HCT116 (cell line): ENCODE measurements at regions not wholly inside any gene's neighbourhood (a gene's known extent, or its start where the extent isn't known, plus 50 kb on each side); places are given as distances from the start of the nearest gene placed in this dataset.
"Not testable (repeated sequence)": the region's sequence is repeated elsewhere in the genome, so short reads cannot be mapped to it uniquely, and the experiment has no call there.

Experiments used
- ATAC-seq: fragments of 200-7000 bp; cut with Tn5 transposase; 2 replicates; pipeline ENCODE4 v1.9.1; 2020; ENCODE audit warnings: mild to moderate bottlenecking, moderate library complexity
- BruUV-seq: library from RNA; stranded (reverse); fragments of 400-500 nt; replicated peaks from 2 replicates; lab custom pipeline; 2021; lab: Mats Ljungman, UMichigan
- CTCF ChIA-PET: fragments of 300-600 bp; sonication (Branson Sonifier 250); formaldehyde crosslinking; loops from one replicate; lab custom pipeline; 2021; ENCODE audit warnings: antibody characterized with exemption; lab: Charles Lee
- POLR2A ChIA-PET: fragments of 300-600, 350-600 bp; sonication (Branson Sonifier 250); formaldehyde crosslinking; loops from one replicate; lab custom pipeline; 2021; ENCODE audit warnings: antibody characterized with exemption; lab: Charles Lee
- RAD21 ChIA-PET, 2 experiments: fragments of 300-600 bp; sonication (Branson Sonifier 250); formaldehyde crosslinking; loops; one replicate each; lab custom pipeline; 2023; ENCODE audit warnings: low total read pairs in 2 of 2; ENCODE audit not compliant: uncharacterized antibody in 2 of 2, unreplicated experiment in 2 of 2, low non-redundant PET in 1 of 2; lab: Charles Lee
- DNase-seq: peaks from one replicate; pipeline ENCODE4 v3.0.0-alpha.2; 2010; ENCODE audit warnings: low read depth, low spot score
- H2AFZ ChIP-seq: fragments of 200-600 bp; shearing (Covaris generic), sonication (generic); 2 replicates; pipeline ENCODE4 v1.6.1; 2017; ENCODE audit warnings: low read depth, mixed run types, mixed read lengths, antibody characterized with exemption, low read length; ENCODE audit not compliant: poor library complexity, severe bottlenecking
- H3K27ac ChIP-seq: 2 replicates; pipeline ENCODE4 v1.5.1; 2012; ENCODE audit warnings: low read depth, low read length
- H3K27me3 ChIP-seq: fragments of 200-600 bp; sonication (generic); 2 replicates; pipeline ENCODE4 v1.6.1; 2016; ENCODE audit warnings: mixed run types, low read length, mixed read lengths; ENCODE audit not compliant: insufficient read depth
- H3K36me3 ChIP-seq, 2 experiments: fragments of 200-500 bp in 1 of 2; fragments of 200-600 bp in 1 of 2; sonication (Bioruptor generic) in 1 of 2; sonication (generic) in 1 of 2; 2 replicates each; pipeline versions ENCODE4 v1.5.1 to v1.6.1; 2014 to 2016; ENCODE audit warnings: low read length in 2 of 2, inconsistent platforms in 1 of 2, mixed read lengths in 1 of 2, mixed run types in 1 of 2; ENCODE audit not compliant: insufficient read depth in 2 of 2, control insufficient read depth in 1 of 2
- H3K4me1 ChIP-seq, 2 experiments: fragments of 200-600 bp in 1 of 2; sonication (generic) in 1 of 2; 2 replicates each; pipeline versions ENCODE4 v1.5.1 to v1.6.1; 2012 to 2017; ENCODE audit warnings: low read length in 2 of 2, inconsistent platforms in 1 of 2, mild to moderate bottlenecking in 1 of 2, mixed read lengths in 1 of 2, mixed run types in 1 of 2, moderate library complexity in 1 of 2; ENCODE audit not compliant: insufficient read depth in 2 of 2, control insufficient read depth in 1 of 2
- H3K4me2 ChIP-seq: fragments of 200-600 bp; sonication (generic); 2 replicates; pipeline ENCODE4 v1.6.1; 2017; ENCODE audit warnings: mixed run types, low read length, mixed read lengths
- H3K4me3 ChIP-seq, 2 experiments: fragments of 200-600 bp in 1 of 2; sonication (generic) in 1 of 2; replicated peaks in 1 of 2; 2 replicates each; pipeline ENCODE4 v1.5.1; 2011 to 2016; ENCODE audit warnings: low read length in 2 of 2, control low read depth in 1 of 2, low read depth in 1 of 2, mild to moderate bottlenecking in 1 of 2, mixed read lengths in 1 of 2, mixed run types in 1 of 2
- H3K79me2 ChIP-seq: fragments of 200-600 bp; sonication (generic); 2 replicates; pipeline ENCODE4 v1.6.1; 2017; ENCODE audit warnings: mild to moderate bottlenecking, mixed run types, low read length, moderate library complexity, mixed read lengths; ENCODE audit not compliant: insufficient read depth
- H3K9ac ChIP-seq: fragments of 200-600 bp; sonication (generic); 2 replicates; pipeline ENCODE4 v1.6.1; 2016; ENCODE audit warnings: low read length, mixed read lengths
- H3K9me2 ChIP-seq: fragments of 200-600 bp; sonication (generic), shearing (Covaris generic); 2 replicates; pipeline ENCODE4 v1.6.1; 2017; ENCODE audit warnings: mixed run types, mild to moderate bottlenecking, moderate library complexity; ENCODE audit not compliant: insufficient read depth
- H3K9me3 ChIP-seq, 2 experiments: fragments of 200-500 bp in 1 of 2; fragments of 200-600 bp in 1 of 2; sonication (Bioruptor generic) in 1 of 2; sonication (generic) in 1 of 2; 2 replicates each; pipeline ENCODE4 v1.6.1; 2014 to 2017; ENCODE audit warnings: low read length in 2 of 2, mixed read lengths in 2 of 2, inconsistent platforms in 1 of 2, low read depth in 1 of 2, mild to moderate bottlenecking in 1 of 2, mixed run types in 1 of 2, moderate library complexity in 1 of 2; ENCODE audit not compliant: control insufficient read depth in 1 of 2, insufficient read depth in 1 of 2
- H4K20me1 ChIP-seq: fragments of 200-600 bp; sonication (generic), shearing (Covaris generic); 2 replicates; pipeline ENCODE4 v1.6.1; 2017; ENCODE audit warnings: mixed run types, mild to moderate bottlenecking, moderate library complexity; ENCODE audit not compliant: insufficient read depth
- CBX3 ChIP-seq: IDR thresholded peaks from 2 replicates; pipeline ENCODE4 v1.6.1; 2012; ENCODE audit warnings: low read depth
- CEBPB ChIP-seq: IDR thresholded peaks from 2 replicates; pipeline ENCODE4 v1.6.1; 2012; ENCODE audit warnings: low read depth
- ELF1 ChIP-seq: IDR thresholded peaks from 2 replicates; pipeline ENCODE4 v1.6.1; 2012; ENCODE audit warnings: low read depth, borderline replicate concordance
- EZH2 ChIP-seq: fragments of 200-600 bp; sonication (generic); IDR thresholded peaks from 2 replicates; pipeline ENCODE4 v1.6.1; 2017; ENCODE audit warnings: antibody characterized with exemption, mixed run types
- EZH2phosphoT487 ChIP-seq: fragments of 200-600 bp; IDR thresholded peaks from 2 replicates; pipeline ENCODE4 v1.6.1; 2018; ENCODE audit warnings: antibody characterized with exemption, borderline replicate concordance
- FOSL1 ChIP-seq: IDR thresholded peaks from 2 replicates; pipeline ENCODE4 v1.6.1; 2012; ENCODE audit warnings: low read depth
- MAX ChIP-seq: IDR thresholded peaks from 2 replicates; pipeline ENCODE4 v1.6.1; 2012
- POLR2AphosphoS5 ChIP-seq: IDR thresholded peaks from 2 replicates; pipeline ENCODE4 v1.6.1; 2011; ENCODE audit warnings: mild to moderate bottlenecking, low read depth, low read length, moderate library complexity
- SIN3A ChIP-seq: IDR thresholded peaks from 2 replicates; pipeline ENCODE4 v1.6.1; 2012; ENCODE audit warnings: low read depth
- SP1 ChIP-seq: IDR thresholded peaks from 2 replicates; pipeline ENCODE4 v1.6.1; 2012; ENCODE audit warnings: low read depth
- YY1 ChIP-seq: IDR thresholded peaks from 2 replicates; pipeline ENCODE4 v1.6.1; 2011; ENCODE audit warnings: low read length, low read depth, moderate library complexity, mild to moderate bottlenecking; ENCODE audit not compliant: insufficient replicate concordance; ENCODE audit errors: extremely low read depth
- ZFX ChIP-seq: fragments of 450-650 bp; IDR thresholded peaks from 2 replicates; pipeline ENCODE4 v1.6.1; 2017
- ZNF274 ChIP-seq: fragments of 200-500 bp; sonication (Bioruptor generic); IDR thresholded peaks from 2 replicates; pipeline ENCODE4 v1.6.1; 2014; ENCODE audit warnings: mild to moderate bottlenecking, low read depth, low read length, inconsistent platforms
- intact Hi-C: fragments of 100-400 bp; cut with micrococcal nuclease; formaldehyde crosslinking; loops from 2 replicates; pipeline ENCODE4 v1.10.0; 2022

GRCh38 chr18:76267423-76267822 lies 227.6 kb downstream of the ZNF516 start:
- H3K27ac ChIP-seq, H3K4me2 ChIP-seq, H3K9me3 ChIP-seq, BruUV-seq, H2AFZ ChIP-seq, RAD21 ChIA-PET, H3K79me2 ChIP-seq, H3K36me3 ChIP-seq, DNase-seq, H3K4me1 ChIP-seq, intact Hi-C loops, H3K27me3 ChIP-seq, H3K4me3 ChIP-seq, POLR2A ChIA-PET, CTCF ChIA-PET, H3K9me2 ChIP-seq, H4K20me1 ChIP-seq, H3K9ac ChIP-seq, ATAC-seq: not testable (repeated sequence)

- Histone ChIP-seq H3K4me3 (no peak overlapping the region), H3K4me2 (no peak overlapping the region), H3K9me3 (no peaks in the 10 kb centered on the region), H2AFZ (no peak overlapping the region), H3K36me3 (no peaks in the 10 kb centered on the region), H4K20me1 (no peaks in the 10 kb centered on the region), H3K9me2 (no peaks in the 10 kb centered on the region), H3K9ac (no peak overlapping the region), H3K27ac (no peak overlapping the region), H3K79me2 (no peaks in the 10 kb centered on the region), H3K27me3 (peaks cover 3% of the 10 kb centered on the region; the same call in 1 of the 2 replicates), H3K4me1 (no peaks in the 10 kb centered on the region)
- TF ChIP-seq ZNF274 (no peak), CEBPB (no peak), EZH2phosphoT487 (no peak), ZFX (no peak), SP1 (no peak), EZH2 (no peak), CBX3 (no peak), MAX (no peak), YY1 (no peak), FOSL1 (no peak), SIN3A (no peak), ELF1 (no peak), POLR2AphosphoS5 (no peak)
- intact Hi-C loops: no loop called here
- ChIA-PET CTCF (no interaction called here), RAD21 (no interaction called here), POLR2A (no interaction called here)
- no TSS peak for BruUV-seq
- DNase-seq (no peak), ATAC-seq (no peak)
These were observed 228.6 kb downstream of the ZNF516 start for GRCh38 chr18:76266236-76266991.
